ENCODE measurements at regions not wholly inside any gene's neighbourhood (a gene's known extent, or its start where the extent isn't known, plus 50 kb on each side); places are given as distances from the start of the nearest gene placed in this dataset.
A peak's percentile ranks its signal among the peaks of the same experiment; 100 is the strongest.

DNA sequence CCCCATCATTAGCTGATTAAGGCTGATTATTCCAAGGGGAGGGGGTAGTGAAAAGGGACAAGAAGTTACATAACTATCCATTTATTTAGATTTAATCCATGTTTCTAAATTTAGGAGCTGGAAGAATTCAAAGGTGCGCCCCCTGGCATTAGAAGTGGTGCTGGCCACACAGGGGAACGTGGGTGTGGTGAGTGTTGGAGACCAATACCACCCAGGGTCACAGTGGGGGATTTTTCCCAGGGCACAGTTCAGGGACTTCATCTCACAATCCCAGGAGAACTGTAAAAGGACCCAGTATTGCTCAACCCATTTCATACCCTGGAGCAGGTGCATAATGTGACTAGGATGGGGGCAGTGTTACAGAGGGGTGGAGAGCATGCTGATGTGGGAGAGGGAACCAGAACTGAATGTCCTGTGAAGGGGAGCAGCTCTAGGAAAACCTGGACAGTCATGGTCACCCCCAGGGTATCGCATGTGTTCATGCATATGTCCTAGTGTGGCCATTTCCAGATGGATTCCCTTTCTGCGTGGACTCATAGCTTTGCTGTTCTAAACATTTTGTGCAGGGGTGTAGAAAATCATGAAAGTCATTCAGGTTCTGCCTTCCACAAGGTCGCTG, 110.3 kb downstream of the LSM3 start:
- ChIA-PET CTCF (interaction anchor here (0.8 to 1.6 kb wide), 6 partner anchors 8 to 86 kb away, joined by 3 to 6 read pairs (median 3); no protein-coding TSS in a partner anchor), POLR2A (no interaction called here)
- no peaks in the 10 kb centered on the region for H3K27me3 ChIP-seq (replicated peaks in 2 of 5; ENCODE audit: control insufficient read depth in 4 of 5, insufficient read depth in 5 of 5, low read length in 4 of 5)

GRCh38 chr3:14289590-14290461, 111.2 kb downstream of the LSM3 start:
- 99% methylated on average over 6 of the region's 7 CpGs for WGBS (ENCODE audit: insufficient coverage)
- DNase-seq: peak in 2 of 3 donors; percentile 13 to 24
- Histone ChIP-seq H3K4me3 (ENCODE audit: control insufficient read depth in 1 of 7, extremely low read depth in 1 of 7, insufficient read depth in 4 of 7, low read depth in 2 of 7, low read length in 6 of 7) (no peak overlapping the region), H3K4me1 (ENCODE audit: control extremely low read depth in 1 of 4, control insufficient read depth in 4 of 4, insufficient read depth in 4 of 4, low read length in 3 of 4) (peaks cover 0 to 13% (median 10%) of the 10 kb centered on the region in 4 experiments), H3K9me3 (ENCODE audit: control extremely low read depth in 1 of 5, control insufficient read depth in 4 of 5, insufficient read depth in 2 of 5, low read depth in 1 of 5, low read length in 4 of 5) (peaks cover 0 to 3% (median 0%) of the 10 kb centered on the region in 5 experiments), H3K36me3 (ENCODE audit: control insufficient read depth in 4 of 4, insufficient read depth in 4 of 4, low read length in 3 of 4) (no peaks in the 10 kb centered on the region), H3K27me3 (replicated peaks in 2 of 5; ENCODE audit: control insufficient read depth in 4 of 5, insufficient read depth in 5 of 5, low read length in 4 of 5) (no peaks in the 10 kb centered on the region), H3K27ac (ENCODE audit: insufficient read depth in 1 of 2, low read depth in 1 of 2, low read length in 2 of 2, poor library complexity in 1 of 2, severe bottlenecking in 2 of 2) (no peak overlapping the region)
- ChIA-PET POLR2A (no interaction called here), CTCF (interaction anchor here (0.8 to 1.6 kb wide), 5 partner anchors 9 to 171 kb away, joined by 3 to 6 read pairs (median 3); no protein-coding TSS in a partner anchor)

More for the DNA sequence above, 110.3 kb downstream of the LSM3 start:
- DNase-seq: no peak
- H3K36me3 ChIP-seq (ENCODE audit: control insufficient read depth in 4 of 4, insufficient read depth in 4 of 4, low read length in 3 of 4): no peaks in the 10 kb centered on the region
- no peak overlapping the region for H3K27ac ChIP-seq (ENCODE audit: insufficient read depth in 1 of 2, low read depth in 1 of 2, low read length in 2 of 2, poor library complexity in 1 of 2, severe bottlenecking in 2 of 2)
- peaks cover 0 to 13% (median 10%) of the 10 kb centered on the region in 4 experiments for H3K4me1 ChIP-seq (ENCODE audit: control extremely low read depth in 1 of 4, control insufficient read depth in 4 of 4, insufficient read depth in 4 of 4, low read length in 3 of 4)
- WGBS (ENCODE audit: insufficient coverage): 90% methylated on average over 2 of the region's 5 CpGs
- H3K4me3 ChIP-seq (ENCODE audit: control insufficient read depth in 1 of 7, extremely low read depth in 1 of 7, insufficient read depth in 4 of 7, low read depth in 2 of 7, low read length in 6 of 7): no peak overlapping the region
- H3K9me3 ChIP-seq (ENCODE audit: control extremely low read depth in 1 of 5, control insufficient read depth in 4 of 5, insufficient read depth in 2 of 5, low read depth in 1 of 5, low read length in 4 of 5): peaks cover 0 to 3% (median 0%) of the 10 kb centered on the region in 5 experiments

DNA sequence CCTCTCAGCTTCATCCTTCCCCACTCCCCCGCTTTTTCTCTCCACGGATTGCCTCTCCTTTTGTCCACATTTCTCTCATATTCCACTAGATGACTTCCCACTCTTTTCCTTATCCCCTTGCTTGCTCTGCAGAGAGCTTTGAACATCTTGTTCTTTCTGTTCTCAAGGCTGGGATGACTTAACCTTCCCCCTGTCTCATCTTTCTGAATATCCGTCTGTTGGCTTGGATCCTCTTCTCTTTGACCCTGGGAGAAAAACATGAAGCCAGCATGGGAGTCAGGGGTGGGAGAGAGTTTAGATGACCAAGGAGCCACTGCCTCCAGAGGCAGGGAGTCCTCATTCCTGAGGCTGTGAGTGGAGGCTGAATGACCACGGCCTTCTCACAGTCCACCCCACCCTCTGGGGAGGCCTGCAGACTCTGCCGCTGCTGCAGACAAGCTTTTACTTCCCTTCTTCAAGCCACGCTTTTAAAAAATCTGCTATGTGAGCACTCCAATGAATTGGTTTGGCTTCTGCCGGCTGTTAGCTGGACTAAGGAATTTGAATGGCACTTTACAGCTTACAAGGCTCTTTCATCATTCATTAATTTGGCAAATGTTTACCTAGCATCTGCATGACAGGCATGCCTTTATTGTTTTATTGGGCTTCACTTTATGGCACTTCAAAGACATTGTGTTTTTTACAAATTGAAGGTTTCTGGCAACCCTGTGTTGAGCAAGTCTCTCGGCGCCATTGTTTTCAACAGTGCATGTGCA, 111.6 kb upstream of the SLC6A6 start:
- Histone ChIP-seq H3K27me3 (replicated peaks in 2 of 5; ENCODE audit: control insufficient read depth in 4 of 5, insufficient read depth in 5 of 5, low read length in 4 of 5) (no peaks in the 10 kb centered on the region), H3K36me3 (ENCODE audit: control insufficient read depth in 4 of 4, insufficient read depth in 4 of 4, low read length in 3 of 4) (no peaks in the 10 kb centered on the region), H3K4me1 (ENCODE audit: control extremely low read depth in 1 of 4, control insufficient read depth in 4 of 4, insufficient read depth in 4 of 4, low read length in 3 of 4) (peaks cover 0 to 13% (median 9%) of the 10 kb centered on the region in 4 experiments), H3K9me3 (ENCODE audit: control extremely low read depth in 1 of 5, control insufficient read depth in 4 of 5, insufficient read depth in 2 of 5, low read depth in 1 of 5, low read length in 4 of 5) (peaks cover 0 to 3% (median 0%) of the 10 kb centered on the region in 5 experiments), H3K4me3 (ENCODE audit: control insufficient read depth in 1 of 7, extremely low read depth in 1 of 7, insufficient read depth in 4 of 7, low read depth in 2 of 7, low read length in 6 of 7) (no peak overlapping the region), H3K27ac (ENCODE audit: insufficient read depth in 1 of 2, low read depth in 1 of 2, low read length in 2 of 2, poor library complexity in 1 of 2, severe bottlenecking in 2 of 2) (no peak overlapping the region)
- ChIA-PET POLR2A (no interaction called here), CTCF (interaction anchor here (1.0 to 1.3 kb wide), 2 partner anchors 74 to 170 kb away, joined by 3 read pairs; no protein-coding TSS in a partner anchor)
- DNase-seq: no peak
- WGBS (ENCODE audit: insufficient coverage): 88% methylated on average over 6 of the region's 9 CpGs

DNA sequence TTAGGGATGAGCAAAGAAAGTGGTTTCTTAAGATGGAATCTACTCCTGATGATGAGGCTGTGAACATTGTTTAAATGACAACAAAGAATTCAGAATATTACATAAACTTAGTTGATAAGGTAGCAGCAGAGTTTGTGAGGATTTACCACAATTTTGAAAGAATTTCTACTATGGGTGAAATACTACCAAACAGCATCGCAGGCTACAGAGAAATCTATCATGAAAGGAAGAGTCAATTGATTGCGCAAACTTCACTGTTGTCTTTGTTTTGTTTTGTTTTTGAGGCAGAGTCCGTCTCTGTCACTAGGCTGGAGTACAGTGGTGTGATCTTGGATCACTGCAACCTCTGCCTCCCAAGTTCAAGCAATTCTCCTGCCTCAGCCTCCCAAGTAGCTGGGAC, 107.4 kb upstream of the SLC6A6 start:
- no peak overlapping the region for H3K4me3 ChIP-seq (ENCODE audit: control insufficient read depth in 1 of 7, extremely low read depth in 1 of 7, insufficient read depth in 4 of 7, low read depth in 2 of 7, low read length in 6 of 7)
- no peak overlapping the region for H3K27ac ChIP-seq (ENCODE audit: insufficient read depth in 1 of 2, low read depth in 1 of 2, low read length in 2 of 2, poor library complexity in 1 of 2, severe bottlenecking in 2 of 2)
- DNase-seq: no peak
- H3K4me1 ChIP-seq (ENCODE audit: control extremely low read depth in 1 of 4, control insufficient read depth in 4 of 4, insufficient read depth in 4 of 4, low read length in 3 of 4): peaks cover 0 to 6% (median 0%) of the 10 kb centered on the region in 4 experiments
- H3K9me3 ChIP-seq (ENCODE audit: control extremely low read depth in 1 of 5, control insufficient read depth in 4 of 5, insufficient read depth in 2 of 5, low read depth in 1 of 5, low read length in 4 of 5): peaks cover 0 to 3% (median 0%) of the 10 kb centered on the region in 5 experiments
- no peaks in the 10 kb centered on the region for H3K36me3 ChIP-seq (ENCODE audit: control insufficient read depth in 4 of 4, insufficient read depth in 4 of 4, low read length in 3 of 4)
- H3K27me3 ChIP-seq (replicated peaks in 2 of 5; ENCODE audit: control insufficient read depth in 4 of 5, insufficient read depth in 5 of 5, low read length in 4 of 5): peaks cover 0 to 5% (median 2%) of the 10 kb centered on the region in 5 experiments
- ChIA-PET POLR2A (no interaction called here), CTCF (interaction anchor here (1.1 kb wide), 1 partner anchor 10 kb away, joined by 4 read pairs; no protein-coding TSS in a partner anchor)
- WGBS (ENCODE audit: insufficient coverage): 89% methylated on average over 3 of the region's 3 CpGs

- no peak for DNase-seq
- Histone ChIP-seq H3K9me3 (ENCODE audit: control extremely low read depth in 1 of 5, control insufficient read depth in 4 of 5, insufficient read depth in 2 of 5, low read depth in 1 of 5, low read length in 4 of 5) (peaks cover 0 to 3% (median 0%) of the 10 kb centered on the region in 5 experiments), H3K27ac (ENCODE audit: insufficient read depth in 1 of 2, low read depth in 1 of 2, low read length in 2 of 2, poor library complexity in 1 of 2, severe bottlenecking in 2 of 2) (no peak overlapping the region), H3K36me3 (ENCODE audit: control insufficient read depth in 4 of 4, insufficient read depth in 4 of 4, low read length in 3 of 4) (no peaks in the 10 kb centered on the region), H3K27me3 (replicated peaks in 2 of 5; ENCODE audit: control insufficient read depth in 4 of 5, insufficient read depth in 5 of 5, low read length in 4 of 5) (peaks cover 0 to 5% (median 2%) of the 10 kb centered on the region in 5 experiments), H3K4me3 (ENCODE audit: control insufficient read depth in 1 of 7, extremely low read depth in 1 of 7, insufficient read depth in 4 of 7, low read depth in 2 of 7, low read length in 6 of 7) (no peak overlapping the region), H3K4me1 (ENCODE audit: control extremely low read depth in 1 of 4, control insufficient read depth in 4 of 4, insufficient read depth in 4 of 4, low read length in 3 of 4) (peaks cover 0 to 6% (median 0%) of the 10 kb centered on the region in 4 experiments)
- CTCF ChIA-PET: interaction anchor here (1.6 kb wide), 1 partner anchor 34 kb away, joined by 3 read pairs; no protein-coding TSS in a partner anchor
- no CpG with 5 or more reads among the region's 5 CpGs for WGBS (ENCODE audit: insufficient coverage)
- POLR2A ChIA-PET: no interaction called here
Measured at GRCh38 chr3:14295801-14296200, 106.6 kb upstream of the SLC6A6 start.

DNA sequence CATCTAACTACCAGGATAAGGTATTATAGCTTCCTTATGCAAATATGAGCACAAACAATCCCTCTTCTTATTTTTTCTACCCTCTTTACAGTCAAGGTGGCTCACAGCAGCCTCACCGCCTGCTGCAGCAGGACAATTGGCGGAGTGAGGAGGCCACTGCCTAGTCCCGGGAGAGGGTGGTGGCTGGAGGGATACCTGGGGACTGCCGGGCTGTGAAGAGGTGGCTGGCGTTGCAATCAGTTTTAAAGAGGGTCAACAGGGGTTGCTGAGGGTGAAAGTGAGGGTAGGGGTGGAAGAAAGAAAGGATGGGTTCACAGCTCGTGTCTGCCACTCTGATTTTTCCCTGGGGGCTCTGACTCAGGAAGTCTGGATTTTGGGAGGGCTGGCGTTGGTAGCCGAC, 105.1 kb upstream of the SLC6A6 start:
- Histone ChIP-seq H3K27ac (ENCODE audit: insufficient read depth in 1 of 2, low read depth in 1 of 2, low read length in 2 of 2, poor library complexity in 1 of 2, severe bottlenecking in 2 of 2) (no peak overlapping the region), H3K4me3 (ENCODE audit: control insufficient read depth in 1 of 7, extremely low read depth in 1 of 7, insufficient read depth in 4 of 7, low read depth in 2 of 7, low read length in 6 of 7) (no peak overlapping the region), H3K4me1 (ENCODE audit: control extremely low read depth in 1 of 4, control insufficient read depth in 4 of 4, insufficient read depth in 4 of 4, low read length in 3 of 4) (peaks cover 0 to 6% (median 0%) of the 10 kb centered on the region in 4 experiments), H3K27me3 (replicated peaks in 2 of 5; ENCODE audit: control insufficient read depth in 4 of 5, insufficient read depth in 5 of 5, low read length in 4 of 5) (peaks cover 0 to 5% (median 3%) of the 10 kb centered on the region in 5 experiments), H3K36me3 (ENCODE audit: control insufficient read depth in 4 of 4, insufficient read depth in 4 of 4, low read length in 3 of 4) (no peaks in the 10 kb centered on the region), H3K9me3 (ENCODE audit: control extremely low read depth in 1 of 5, control insufficient read depth in 4 of 5, insufficient read depth in 2 of 5, low read depth in 1 of 5, low read length in 4 of 5) (peaks cover 0 to 2% (median 0%) of the 10 kb centered on the region in 5 experiments)
- ChIA-PET CTCF (interaction anchor here (1.0 kb wide), 1 partner anchor 32 kb away, joined by 4 read pairs; no protein-coding TSS in a partner anchor), POLR2A (no interaction called here)
- 90% methylated on average over 7 of the region's 8 CpGs for WGBS (ENCODE audit: insufficient coverage)
- no peak for DNase-seq

Data from common myeloid progenitor, CD34-positive (primary cell).